ENCODE measurements at regions not wholly inside any gene's neighbourhood (a gene's known extent, or its start where the extent isn't known, plus 50 kb on each side); places are given as distances from the start of the nearest gene placed in this dataset.

DNA sequence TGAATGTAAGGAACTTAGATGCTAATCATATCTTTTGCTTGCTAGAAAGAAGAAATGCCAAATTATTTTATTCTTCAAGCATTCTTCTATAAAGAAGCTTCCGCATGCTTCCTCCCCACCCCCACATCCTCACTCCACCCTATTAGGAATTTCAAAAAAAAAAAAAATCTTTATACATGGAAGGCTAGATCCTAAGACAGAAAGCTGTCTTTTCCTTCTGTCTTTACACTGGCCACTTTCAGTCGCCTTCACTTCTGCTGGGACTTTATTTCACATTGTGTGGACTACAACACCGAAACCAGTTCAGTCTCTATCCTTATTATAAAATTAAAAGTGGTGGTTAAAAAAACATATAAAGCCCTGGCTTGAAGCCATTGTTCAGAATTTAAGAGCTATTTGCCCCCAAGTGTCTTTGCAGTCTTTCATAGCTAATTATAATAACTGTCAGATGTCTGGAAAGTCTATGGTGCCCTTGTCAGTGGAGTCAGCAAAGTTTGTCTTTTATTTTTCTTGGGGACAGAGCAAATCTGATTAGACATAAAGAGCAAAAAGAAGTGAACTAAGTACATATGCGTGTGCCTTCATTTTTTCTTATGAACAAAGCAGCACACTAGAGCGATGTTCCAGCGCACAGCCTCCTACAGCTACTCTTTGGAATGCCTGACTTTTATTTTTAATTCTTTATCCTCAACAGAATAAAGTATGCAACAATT lies 297.7 kb downstream of the PTPRC start:
- TF ChIP-seq, protein P1, sequence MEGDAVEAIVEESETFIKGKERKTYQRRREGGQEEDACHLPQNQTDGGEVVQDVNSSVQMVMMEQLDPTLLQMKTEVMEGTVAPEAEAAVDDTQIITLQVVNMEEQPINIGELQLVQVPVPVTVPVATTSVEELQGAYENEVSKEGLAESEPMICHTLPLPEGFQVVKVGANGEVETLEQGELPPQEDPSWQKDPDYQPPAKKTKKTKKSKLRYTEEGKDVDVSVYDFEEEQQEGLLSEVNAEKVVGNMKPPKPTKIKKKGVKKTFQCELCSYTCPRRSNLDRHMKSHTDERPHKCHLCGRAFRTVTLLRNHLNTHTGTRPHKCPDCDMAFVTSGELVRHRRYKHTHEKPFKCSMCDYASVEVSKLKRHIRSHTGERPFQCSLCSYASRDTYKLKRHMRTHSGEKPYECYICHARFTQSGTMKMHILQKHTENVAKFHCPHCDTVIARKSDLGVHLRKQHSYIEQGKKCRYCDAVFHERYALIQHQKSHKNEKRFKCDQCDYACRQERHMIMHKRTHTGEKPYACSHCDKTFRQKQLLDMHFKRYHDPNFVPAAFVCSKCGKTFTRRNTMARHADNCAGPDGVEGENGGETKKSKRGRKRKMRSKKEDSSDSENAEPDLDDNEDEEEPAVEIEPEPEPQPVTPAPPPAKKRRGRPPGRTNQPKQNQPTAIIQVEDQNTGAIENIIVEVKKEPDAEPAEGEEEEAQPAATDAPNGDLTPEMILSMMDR (IDR thresholded peaks at IDR 0.05; ENCODE audit: low read depth, low read length) = no peak
- H3K4me3 ChIP-seq (ENCODE audit: low read depth, low read length) = peak overlapping the region; percentile 79

- H3K4me3 ChIP-seq (ENCODE audit: low read depth, low read length) = peak overlapping the region; percentile 79
- TF ChIP-seq, protein P1 (IDR thresholded peaks at IDR 0.05; ENCODE audit: low read depth, low read length) = no peak
Observed at GRCh38 chr1:198937231-198938031, 298.6 kb downstream of the PTPRC start.

DNA sequence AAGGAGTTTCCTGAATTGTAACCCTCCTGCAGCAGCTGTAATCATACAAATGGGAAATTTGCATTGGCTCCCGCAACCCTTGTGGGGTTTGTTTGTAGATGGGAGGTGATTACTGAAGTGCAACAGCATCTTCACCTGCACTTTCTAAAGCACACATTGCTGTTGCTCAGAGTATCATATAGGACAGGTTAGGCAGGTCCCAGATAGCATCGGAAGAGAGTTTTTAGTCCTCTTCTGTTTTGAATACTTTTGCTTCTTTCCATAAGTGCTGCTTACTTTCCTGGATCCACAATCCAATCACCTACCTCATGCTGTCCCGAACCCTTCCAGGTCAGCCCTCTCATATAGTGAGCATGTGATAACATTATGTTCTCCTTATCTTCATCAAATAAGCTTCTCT lies 300.4 kb downstream of the PTPRC start:
- H3K4me3 ChIP-seq (ENCODE audit: low read depth, low read length) = no peak overlapping the region
- TF ChIP-seq, protein P1 (IDR thresholded peaks at IDR 0.05; ENCODE audit: low read depth, low read length) = no peak

- H3K4me3 ChIP-seq (ENCODE audit: low read depth, low read length) = no peak overlapping the region
- TF ChIP-seq, protein P1 (IDR thresholded peaks at IDR 0.05; ENCODE audit: low read depth, low read length) = no peak
Observed at GRCh38 chr1:198939956-198940355, 301.1 kb downstream of the PTPRC start.

- TF ChIP-seq, protein P1 (IDR thresholded peaks at IDR 0.05; ENCODE audit: low read depth, low read length) = no peak
- H3K4me3 ChIP-seq (ENCODE audit: low read depth, low read length) = no peak overlapping the region
Observed at GRCh38 chr1:198942466-198942865, 303.6 kb downstream of the PTPRC start.

GRCh38 chr1:198943484-198944187 lies 304.8 kb downstream of the PTPRC start:
- no peak overlapping the region for H3K4me3 ChIP-seq (ENCODE audit: low read depth, low read length)
- TF ChIP-seq, protein P1 (IDR thresholded peaks at IDR 0.05; ENCODE audit: low read depth, low read length) = no peak
